HFFc6 (cell line): ENCODE measurements at regions not wholly inside any gene's neighbourhood (a gene's known extent, or its start where the extent isn't known, plus 50 kb on each side); places are given as distances from the start of the nearest gene placed in this dataset.

Experiments
- DNase-seq: peaks from one replicate; pipeline ENCODE4 v3.0.0-alpha.2; 2018
- H3K27ac Mint-ChIP-seq: 2 replicates; pipeline ENCODE4 v1.8.0; 2020; ENCODE audit warnings: mild to moderate bottlenecking, mixed read lengths
- H3K27me3 Mint-ChIP-seq: 2 replicates; pipeline ENCODE4 v1.8.0; 2021; ENCODE audit warnings: mild to moderate bottlenecking, moderate library complexity, mixed read lengths; ENCODE audit not compliant: insufficient read depth
- H3K36me3 Mint-ChIP-seq: 2 replicates; pipeline ENCODE4 v1.8.0; 2021; ENCODE audit warnings: low read depth, mixed read lengths
- H3K4me1 Mint-ChIP-seq: 2 replicates; pipeline ENCODE4 v1.8.0; 2020; ENCODE audit warnings: low read depth, mixed read lengths
- H3K4me3 Mint-ChIP-seq: 2 replicates; pipeline ENCODE4 v1.8.0; 2020; ENCODE audit warnings: mild to moderate bottlenecking, moderate library complexity, mixed read lengths
- H3K9me3 Mint-ChIP-seq: 2 replicates; pipeline ENCODE4 v1.8.0; 2020; ENCODE audit warnings: mild to moderate bottlenecking, mixed read lengths
- TF ChIP-seq, protein P1 (sequence below): fragments of 200-600 bp; sonication (generic); IDR thresholded peaks from 2 replicates; pipeline ENCODE4 v1.5.0; 2021; ENCODE audit warnings: antibody characterized with exemption, mild to moderate bottlenecking

DNA sequence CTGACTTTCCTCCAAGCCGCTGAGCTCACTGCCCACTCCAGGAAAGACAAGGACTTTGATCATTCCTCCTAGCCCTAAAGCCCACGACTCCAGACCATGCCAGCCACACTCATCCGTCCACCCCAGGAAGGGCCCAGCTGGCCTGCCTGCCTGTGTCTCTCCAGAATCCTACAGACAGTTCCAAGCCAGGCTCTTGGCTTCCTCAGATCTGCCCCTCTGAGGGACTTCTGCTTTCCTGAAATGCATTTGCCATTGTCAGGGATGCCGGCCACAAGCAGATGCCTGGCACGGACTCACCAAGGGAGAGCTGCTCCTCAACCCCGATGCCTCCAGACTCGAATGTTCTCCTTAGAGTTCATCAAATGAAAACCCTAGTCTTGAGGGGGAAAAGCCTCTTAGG lies 155.8 kb downstream of the OAT start:
- no peak for DNase-seq
- H3K4me1 Mint-ChIP-seq = peaks cover 22% of the 10 kb centered on the region; the same call in 1 of the 2 replicates
- no peak overlapping the region for H3K4me3 Mint-ChIP-seq
- H3K9me3 Mint-ChIP-seq = peaks cover 10% of the 10 kb centered on the region
- TF ChIP-seq, protein P1, sequence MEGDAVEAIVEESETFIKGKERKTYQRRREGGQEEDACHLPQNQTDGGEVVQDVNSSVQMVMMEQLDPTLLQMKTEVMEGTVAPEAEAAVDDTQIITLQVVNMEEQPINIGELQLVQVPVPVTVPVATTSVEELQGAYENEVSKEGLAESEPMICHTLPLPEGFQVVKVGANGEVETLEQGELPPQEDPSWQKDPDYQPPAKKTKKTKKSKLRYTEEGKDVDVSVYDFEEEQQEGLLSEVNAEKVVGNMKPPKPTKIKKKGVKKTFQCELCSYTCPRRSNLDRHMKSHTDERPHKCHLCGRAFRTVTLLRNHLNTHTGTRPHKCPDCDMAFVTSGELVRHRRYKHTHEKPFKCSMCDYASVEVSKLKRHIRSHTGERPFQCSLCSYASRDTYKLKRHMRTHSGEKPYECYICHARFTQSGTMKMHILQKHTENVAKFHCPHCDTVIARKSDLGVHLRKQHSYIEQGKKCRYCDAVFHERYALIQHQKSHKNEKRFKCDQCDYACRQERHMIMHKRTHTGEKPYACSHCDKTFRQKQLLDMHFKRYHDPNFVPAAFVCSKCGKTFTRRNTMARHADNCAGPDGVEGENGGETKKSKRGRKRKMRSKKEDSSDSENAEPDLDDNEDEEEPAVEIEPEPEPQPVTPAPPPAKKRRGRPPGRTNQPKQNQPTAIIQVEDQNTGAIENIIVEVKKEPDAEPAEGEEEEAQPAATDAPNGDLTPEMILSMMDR = no peak
- no peak overlapping the region for H3K27ac Mint-ChIP-seq
- no peaks in the 10 kb centered on the region for H3K36me3 Mint-ChIP-seq
- peaks cover 10% of the 10 kb centered on the region for H3K27me3 Mint-ChIP-seq

GRCh38 chr10:124262234-124262865 lies 156.4 kb downstream of the OAT start:
- Mint-ChIP-seq H3K4me1 (peaks cover 16% of the 10 kb centered on the region; the same call in 1 of the 2 replicates), H3K4me3 (no peak overlapping the region), H3K27ac (no peak overlapping the region), H3K36me3 (no peaks in the 10 kb centered on the region), H3K27me3 (peaks cover 10% of the 10 kb centered on the region), H3K9me3 (peaks cover 10% of the 10 kb centered on the region)
- DNase-seq = no peak
- TF ChIP-seq, protein P1 = no peak

- H3K27ac Mint-ChIP-seq = no peak overlapping the region
- H3K4me1 Mint-ChIP-seq = no peaks in the 10 kb centered on the region
- H3K9me3 Mint-ChIP-seq = peaks cover 10% of the 10 kb centered on the region
- TF ChIP-seq, protein P1 = peak; percentile 42; the same call in 1 of the 2 replicates
- H3K36me3 Mint-ChIP-seq = no peaks in the 10 kb centered on the region
- DNase-seq = no peak
- no peak overlapping the region for H3K4me3 Mint-ChIP-seq
- peaks cover 8% of the 10 kb centered on the region for H3K27me3 Mint-ChIP-seq
These were observed 159.4 kb downstream of the OAT start for GRCh38 chr10:124259139-124259825.

DNA sequence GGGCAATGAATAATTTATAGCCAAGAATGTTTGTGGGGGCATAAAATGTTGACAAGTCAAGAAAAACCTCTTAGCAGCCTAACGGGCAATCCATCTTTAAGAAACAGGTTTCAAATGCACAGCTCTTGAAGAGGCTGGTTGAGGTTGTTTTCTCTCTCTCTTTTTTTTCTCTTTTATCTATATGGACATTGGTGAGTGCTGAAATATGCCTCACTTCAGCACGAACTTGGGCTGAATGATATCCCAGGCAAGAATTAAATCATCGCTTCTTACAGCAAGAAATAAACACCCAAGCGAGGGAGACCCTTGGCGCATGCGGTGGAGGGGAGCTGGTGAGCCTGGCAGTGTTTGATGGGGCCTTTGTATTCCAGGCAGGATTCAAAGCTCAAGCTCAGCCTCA lies 160.9 kb downstream of the OAT start:
- DNase-seq = no peak
- Mint-ChIP-seq H3K4me3 (no peak overlapping the region), H3K36me3 (no peaks in the 10 kb centered on the region), H3K4me1 (no peaks in the 10 kb centered on the region), H3K27ac (no peak overlapping the region), H3K27me3 (peaks cover 9% of the 10 kb centered on the region), H3K9me3 (peaks cover 10% of the 10 kb centered on the region)
- TF ChIP-seq, protein P1 = no peak

DNA sequence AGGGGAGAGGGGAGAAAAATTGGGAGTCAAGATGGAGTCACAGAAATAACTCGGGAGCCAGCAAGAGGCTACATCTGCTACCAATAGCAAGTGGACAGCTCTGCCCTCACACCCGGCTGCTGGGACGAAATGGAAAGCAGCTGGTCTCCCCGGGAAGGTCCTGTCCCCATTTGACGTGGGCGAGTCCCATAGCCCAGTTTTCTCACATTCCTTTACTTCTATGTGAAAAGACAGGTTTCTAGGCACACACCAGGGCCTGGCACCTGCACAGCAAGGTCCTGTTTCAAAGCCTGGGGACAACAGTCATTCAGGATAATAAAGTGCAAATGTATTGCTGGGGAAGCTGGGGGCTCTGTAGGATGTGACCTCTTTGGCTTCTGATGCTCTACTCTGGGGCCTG lies 162.6 kb downstream of the OAT start:
- TF ChIP-seq, protein P1 = no peak
- Mint-ChIP-seq H3K9me3 (peaks cover 10% of the 10 kb centered on the region), H3K27me3 (peaks cover 9% of the 10 kb centered on the region), H3K4me1 (no peaks in the 10 kb centered on the region), H3K4me3 (no peak overlapping the region), H3K27ac (no peak overlapping the region), H3K36me3 (no peaks in the 10 kb centered on the region)
- DNase-seq = no peak
